WERI-Rb-1 (cell line): ENCODE measurements at regions not wholly inside any gene's neighbourhood (a gene's known extent, or its start where the extent isn't known, plus 50 kb on each side); places are given as distances from the start of the nearest gene placed in this dataset.
A peak's percentile ranks its signal among the peaks of the same experiment; 100 is the strongest.

ENCODE experiments used
- DNase-seq: peaks from one replicate; pipeline ENCODE4 v3.0.0-alpha.2; 2020
- H3K27ac ChIP-seq: fragments of 250-450 bp; sonication (Bioruptor Pico); 2 replicates; pipeline ENCODE4 v1.5.1; 2020; ENCODE audit warnings: mild to moderate bottlenecking, moderate library complexity
- H3K27me3 ChIP-seq: fragments of 250-450 bp; sonication (Bioruptor Pico); 2 replicates; pipeline ENCODE4 v1.5.1; 2021; ENCODE audit warnings: mild to moderate bottlenecking, low read depth, moderate library complexity; ENCODE audit not compliant: insufficient read depth, severe bottlenecking
- H3K36me3 ChIP-seq: fragments of 250-450 bp; sonication (Bioruptor Pico); 2 replicates; pipeline ENCODE4 v1.5.1; 2020; ENCODE audit warnings: mild to moderate bottlenecking, moderate library complexity
- H3K4me3 ChIP-seq: 2 replicates; pipeline ENCODE4 v1.5.1; 2011; ENCODE audit warnings: low read depth, mild to moderate bottlenecking, control low read depth, low read length
- H3K9me3 ChIP-seq: fragments of 250-450 bp; sonication (Bioruptor Pico); 2 replicates; pipeline ENCODE4 v1.5.1; 2021; ENCODE audit warnings: mild to moderate bottlenecking, moderate library complexity; ENCODE audit not compliant: severe bottlenecking
- TF ChIP-seq, protein P1 (sequence below): IDR thresholded peaks from 2 replicates; pipeline ENCODE4 v1.5.1; 2011; ENCODE audit warnings: low read depth, mild to moderate bottlenecking, control low read depth, inconsistent platforms, low read length

DNA sequence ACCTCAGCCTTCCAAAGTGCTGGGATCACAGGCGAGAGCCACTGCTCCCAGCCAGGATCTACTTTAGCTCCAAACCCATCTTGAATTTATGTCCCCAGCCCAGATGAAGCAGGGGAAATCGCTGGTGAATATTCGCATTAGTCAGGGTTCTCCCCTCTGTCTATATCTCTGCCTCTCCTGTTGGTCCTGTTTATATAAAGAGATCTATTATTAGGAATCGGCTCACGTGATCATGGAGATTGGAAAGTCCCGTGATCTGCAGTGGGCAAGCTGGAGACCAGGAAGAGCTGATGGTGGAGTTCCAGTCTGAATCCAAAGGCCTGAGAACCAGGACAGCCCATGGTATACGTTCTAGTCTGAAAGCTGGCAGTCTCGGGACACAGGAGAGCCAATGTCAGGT lies 382.8 kb downstream of the SEC14L1 start:
- no peaks in the 10 kb centered on the region for H3K27me3 ChIP-seq
- no peak overlapping the region for H3K27ac ChIP-seq
- H3K4me3 ChIP-seq = no peak overlapping the region
- TF ChIP-seq, protein P1, sequence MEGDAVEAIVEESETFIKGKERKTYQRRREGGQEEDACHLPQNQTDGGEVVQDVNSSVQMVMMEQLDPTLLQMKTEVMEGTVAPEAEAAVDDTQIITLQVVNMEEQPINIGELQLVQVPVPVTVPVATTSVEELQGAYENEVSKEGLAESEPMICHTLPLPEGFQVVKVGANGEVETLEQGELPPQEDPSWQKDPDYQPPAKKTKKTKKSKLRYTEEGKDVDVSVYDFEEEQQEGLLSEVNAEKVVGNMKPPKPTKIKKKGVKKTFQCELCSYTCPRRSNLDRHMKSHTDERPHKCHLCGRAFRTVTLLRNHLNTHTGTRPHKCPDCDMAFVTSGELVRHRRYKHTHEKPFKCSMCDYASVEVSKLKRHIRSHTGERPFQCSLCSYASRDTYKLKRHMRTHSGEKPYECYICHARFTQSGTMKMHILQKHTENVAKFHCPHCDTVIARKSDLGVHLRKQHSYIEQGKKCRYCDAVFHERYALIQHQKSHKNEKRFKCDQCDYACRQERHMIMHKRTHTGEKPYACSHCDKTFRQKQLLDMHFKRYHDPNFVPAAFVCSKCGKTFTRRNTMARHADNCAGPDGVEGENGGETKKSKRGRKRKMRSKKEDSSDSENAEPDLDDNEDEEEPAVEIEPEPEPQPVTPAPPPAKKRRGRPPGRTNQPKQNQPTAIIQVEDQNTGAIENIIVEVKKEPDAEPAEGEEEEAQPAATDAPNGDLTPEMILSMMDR = no peak
- peaks cover 17% of the 10 kb centered on the region for H3K9me3 ChIP-seq
- DNase-seq = no peak
- H3K36me3 ChIP-seq = no peaks in the 10 kb centered on the region

DNA sequence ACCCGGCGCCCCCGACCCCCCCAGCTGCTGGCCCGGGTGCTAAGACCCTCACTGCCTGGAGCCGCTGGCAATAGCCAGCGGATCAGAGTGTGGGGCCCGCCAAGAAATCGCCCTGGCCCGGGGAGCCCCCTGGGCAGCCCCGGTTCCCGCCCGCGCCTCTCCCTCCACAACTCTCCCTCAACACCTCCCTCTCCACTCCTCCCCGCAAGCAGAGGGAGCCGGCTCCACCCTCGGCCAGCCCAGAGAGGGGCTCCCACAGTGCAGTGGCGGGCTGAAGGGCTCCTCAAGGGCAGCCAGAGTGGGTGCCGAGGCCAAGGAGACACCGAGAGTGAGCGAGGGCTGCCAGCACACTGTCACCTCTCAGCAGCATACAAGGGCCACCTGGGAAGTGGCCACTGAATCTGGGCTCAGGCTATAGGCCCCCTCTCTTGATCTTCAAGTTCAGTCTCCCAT lies 385.5 kb downstream of the SEC14L1 start:
- H3K36me3 ChIP-seq = no peaks in the 10 kb centered on the region
- peaks cover 17% of the 10 kb centered on the region for H3K9me3 ChIP-seq
- H3K27ac ChIP-seq = peak overlapping the region; percentile 96
- no peaks in the 10 kb centered on the region for H3K27me3 ChIP-seq
- H3K4me3 ChIP-seq = peak overlapping the region; percentile 62
- peak; percentile 34 for DNase-seq
- TF ChIP-seq, protein P1 = no peak

DNA sequence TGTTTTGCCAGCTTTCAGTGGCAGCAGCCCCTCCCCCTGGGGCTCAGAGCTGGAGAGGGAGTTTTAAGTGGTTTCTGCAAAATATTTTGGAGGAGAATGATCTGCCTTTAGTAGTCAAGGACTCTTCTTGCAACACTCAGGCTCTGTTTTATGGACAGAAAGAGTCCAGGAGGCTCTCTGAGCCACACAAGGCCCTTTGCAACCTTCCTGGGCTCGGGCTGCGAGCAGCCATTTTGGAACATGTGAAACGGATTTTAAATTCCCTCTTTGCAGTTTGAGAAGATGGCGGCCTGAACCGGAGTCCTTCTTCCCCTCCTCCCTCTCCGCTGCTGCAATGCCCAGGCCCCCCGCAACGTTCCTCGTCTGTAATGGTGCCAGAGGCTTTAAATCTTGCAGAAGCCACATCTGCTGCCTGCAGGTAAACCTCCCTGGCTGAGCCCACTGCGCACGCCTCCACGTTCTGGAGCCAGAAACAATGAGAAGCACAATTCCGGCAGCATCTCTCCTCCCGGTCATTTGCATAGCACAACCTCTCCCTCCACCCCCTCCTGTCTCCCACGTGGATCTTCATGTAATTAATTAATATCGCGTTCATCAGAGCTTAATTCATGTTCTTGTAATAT lies 386.1 kb downstream of the SEC14L1 start:
- Histone ChIP-seq H3K27me3 (no peaks in the 10 kb centered on the region), H3K9me3 (peaks cover 17% of the 10 kb centered on the region), H3K27ac (peak overlapping the region; percentile 96), H3K36me3 (no peaks in the 10 kb centered on the region), H3K4me3 (peak overlapping the region; percentile 62)
- DNase-seq = peak; percentile 94
- TF ChIP-seq, protein P1 = no peak

DNA sequence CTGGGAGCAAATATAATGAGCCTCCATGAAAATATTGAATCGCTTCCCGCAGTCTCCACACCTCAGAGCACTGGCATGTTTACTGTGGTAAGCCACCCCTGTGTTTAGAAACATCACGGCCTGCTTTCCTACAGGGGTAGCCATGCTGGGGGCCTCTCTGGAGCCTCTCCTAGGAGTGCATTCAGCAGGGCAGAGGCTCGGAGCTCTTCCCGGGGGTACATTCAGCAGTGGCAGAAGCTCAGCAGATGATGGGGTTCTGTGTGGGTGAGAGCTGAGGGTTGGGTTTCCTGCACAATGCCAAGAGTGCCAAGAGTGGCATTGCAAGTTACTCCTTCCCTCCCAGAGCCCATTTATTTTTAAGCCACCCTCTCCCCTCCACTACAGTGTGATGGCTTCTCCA lies 386.6 kb downstream of the SEC14L1 start:
- H3K4me3 ChIP-seq = peak overlapping the region; percentile 62
- H3K36me3 ChIP-seq = no peaks in the 10 kb centered on the region
- TF ChIP-seq, protein P1 = no peak
- H3K27ac ChIP-seq = peak overlapping the region; percentile 96
- H3K27me3 ChIP-seq = no peaks in the 10 kb centered on the region
- peak; percentile 48 for DNase-seq
- H3K9me3 ChIP-seq = peaks cover 17% of the 10 kb centered on the region

DNA sequence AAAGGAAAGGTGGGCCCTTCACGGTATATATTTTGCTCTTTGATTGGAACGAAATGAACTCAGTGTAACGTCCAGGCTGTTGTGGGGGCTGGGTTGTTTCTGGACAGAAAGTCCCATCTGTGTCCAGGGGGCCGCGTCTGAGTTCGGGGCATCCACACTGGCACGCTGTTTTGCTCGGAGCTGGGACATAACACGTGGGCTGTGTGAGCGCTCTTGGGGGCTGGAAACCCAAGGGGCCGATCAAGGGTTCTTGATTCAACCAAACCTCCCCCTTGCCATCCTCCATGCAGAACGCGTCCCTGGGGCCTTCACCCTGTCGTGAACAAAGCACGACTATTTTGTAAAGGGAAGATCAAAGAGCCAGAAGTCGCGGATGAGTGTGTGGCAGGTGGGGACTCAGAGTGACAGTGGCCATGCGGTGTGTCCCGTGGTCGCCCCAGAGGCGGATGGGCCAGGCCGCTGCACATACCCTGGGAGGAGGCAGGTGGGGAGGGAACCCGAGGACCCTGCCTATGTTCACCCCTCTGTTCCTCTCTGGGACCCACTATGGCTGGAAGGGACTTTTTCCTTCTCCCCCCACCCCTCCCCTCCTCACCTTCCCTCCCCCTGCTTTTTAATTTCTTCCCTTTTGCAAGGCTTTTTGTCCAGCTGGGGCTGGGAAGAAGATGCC lies 387.2 kb downstream of the SEC14L1 start:
- peak overlapping the region; percentile 96 for H3K27ac ChIP-seq
- TF ChIP-seq, protein P1 = no peak
- no peaks in the 10 kb centered on the region for H3K27me3 ChIP-seq
- H3K9me3 ChIP-seq = peaks cover 17% of the 10 kb centered on the region
- peak overlapping the region; percentile 62 for H3K4me3 ChIP-seq
- no peaks in the 10 kb centered on the region for H3K36me3 ChIP-seq
- DNase-seq = peak; percentile 66
